A549 (cell line): ENCODE measurements at regions not wholly inside any gene's neighbourhood (a gene's known extent, or its start where the extent isn't known, plus 50 kb on each side); places are given as distances from the start of the nearest gene placed in this dataset.

Experiments
- ATAC-seq, 2 experiments: fragments of 200-7000 bp in 1 of 2; fragments of >200 bp in 1 of 2; cut with Nextera tagmentation in 1 of 2; cut with Tn5 transposase in 1 of 2; 3 replicates each; pipeline versions ENCODE4 v1.8.0 to v1.9.1; 2018 to 2020; ENCODE audit warnings: mild to moderate bottlenecking in 1 of 2, moderate library complexity in 1 of 2
- CTCF ChIA-PET: fragments of 300-600 bp; sonication (Branson Sonifier 250); formaldehyde crosslinking; extraction: SDS; loops from one replicate; lab custom pipeline; 2021; ENCODE audit warnings: antibody characterized with exemption, inconsistent platforms; lab: Yijun Ruan, JAX
- POLR2A ChIA-PET: fragments of 350-600 bp; formaldehyde crosslinking; extraction: SDS; loops from one replicate; lab custom pipeline; 2021; ENCODE audit warnings: antibody characterized with exemption, inconsistent platforms; lab: Yijun Ruan, JAX
- DNase-seq, 2 experiments: peaks; one replicate each; pipeline versions ENCODE4 v3.0.0 to v3.0.0-alpha.2; 2011 to 2016; ENCODE audit warnings: low read depth in 1 of 2, low spot score in 1 of 2
- FAIRE-seq: peaks from 2 replicates; lab custom pipeline; 2011; peaks lifted over from hg19 to GRCh38; lab: Jason Lieb, UNC
- H3K27ac ChIP-seq, 2 experiments: fragments of >200 bp; sonication (Bioruptor Twin); formaldehyde crosslinking; 3 replicates each; pipeline ENCODE4 v1.5.1; 2016 to 2017
- H3K4me1 ChIP-seq: fragments of >200 bp; sonication (Bioruptor Twin); formaldehyde crosslinking; 3 replicates; pipeline ENCODE4 v1.6.1; 2016
- H3K4me2 ChIP-seq: fragments of >200 bp; sonication (Bioruptor Twin); formaldehyde crosslinking; 3 replicates; pipeline ENCODE4 v1.6.1; 2016
- H3K4me3 ChIP-seq: fragments of >200 bp; sonication (Bioruptor Twin); formaldehyde crosslinking; 3 replicates; pipeline ENCODE4 v1.5.1; 2016
- H3K9me3 ChIP-seq: fragments of >200 bp; sonication (Bioruptor Twin); formaldehyde crosslinking; 3 replicates; pipeline ENCODE4 v1.6.1; 2016
- CBX2 ChIP-seq: fragments of 200-600 bp; sonication (generic); IDR thresholded peaks from 2 replicates; pipeline ENCODE4 v1.6.1; 2016; ENCODE audit warnings: low read depth, mild to moderate bottlenecking, borderline replicate concordance
- CHD4 ChIP-seq: fragments of 200-600 bp; sonication (generic); IDR thresholded peaks from 2 replicates; pipeline ENCODE4 v1.6.1; 2016; ENCODE audit warnings: antibody characterized with exemption, mild to moderate bottlenecking, borderline replicate concordance
- EP300 ChIP-seq, 2 experiments: fragments of >200 bp; sonication (Bioruptor Twin); formaldehyde crosslinking; IDR thresholded peaks; 2 replicates in 1 of 2; 3 replicates in 1 of 2; pipeline ENCODE4 v1.6.1; 2016 to 2017
- FOSL2 ChIP-seq, 2 experiments: fragments of 450-650 bp in 1 of 2; fragments of >200 bp in 1 of 2; sonication (Bioruptor Twin) in 1 of 2; formaldehyde crosslinking; IDR thresholded peaks; 2 replicates each; pipeline versions ENCODE4 v1.5.0 to v1.6.1; 2016 to 2020; ENCODE audit warnings: mild to moderate bottlenecking in 1 of 2, moderate library complexity in 1 of 2
- HMGXB4 ChIP-seq: fragments of 250-450 bp; sonication (Bioruptor Pico); IDR thresholded peaks from 2 replicates; pipeline ENCODE4 v1.5.0; 2021; ENCODE audit warnings: mild to moderate bottlenecking, moderate library complexity, borderline replicate concordance
- HOXB5 ChIP-seq: fragments of 250-450 bp; sonication (Bioruptor Pico); IDR thresholded peaks from 2 replicates; pipeline ENCODE4 v1.5.0; 2020; ENCODE audit warnings: mild to moderate bottlenecking, moderate library complexity
- JUNB ChIP-seq: fragments of >200 bp; sonication (Bioruptor Twin); formaldehyde crosslinking; IDR thresholded peaks from 2 replicates; pipeline ENCODE4 v1.6.1; 2016
- MAFK ChIP-seq: fragments of 450-650 bp; IDR thresholded peaks from 2 replicates; pipeline ENCODE4 v1.6.1; 2014; ENCODE audit not compliant: partially characterized antibody
- PBX3 ChIP-seq: IDR thresholded peaks from 2 replicates; pipeline ENCODE4 v1.6.1; 2012
- SREBF2 ChIP-seq: fragments of 450-650 bp; IDR thresholded peaks from 2 replicates; pipeline ENCODE4 v1.6.1; 2014; ENCODE audit warnings: mild to moderate bottlenecking, moderate library complexity
- TP53 ChIP-seq: fragments of 250-450 bp; sonication (Bioruptor Pico); IDR thresholded peaks from 2 replicates; pipeline ENCODE4 v1.5.0; 2021; ENCODE audit warnings: mild to moderate bottlenecking, moderate library complexity
- WGBS: methylation state at CpG from one replicate; pipeline ENCODE4 v1.1.6; 2017; ENCODE audit errors: missing lambda C conversion rate; 5-methylcytosine and 5-hydroxymethylcytosine counted together
- TF ChIP-seq, protein P1 (sequence below): fragments of 200-600 bp; sonication (generic); IDR thresholded peaks from 2 replicates; pipeline ENCODE4 v1.6.1; 2016; ENCODE audit warnings: antibody characterized with exemption, mild to moderate bottlenecking, moderate library complexity
- TF ChIP-seq, protein P2 (sequence below): fragments of >200 bp; sonication (Bioruptor Twin); formaldehyde crosslinking; IDR thresholded peaks from 3 replicates; pipeline ENCODE4 v1.6.1; 2016
- TF ChIP-seq, protein P3 (sequence below): fragments of 450-650 bp; IDR thresholded peaks from 2 replicates; pipeline ENCODE4 v1.6.1; 2014; ENCODE audit warnings: antibody characterized with exemption

- FAIRE-seq (no peak), DNase-seq (no peak), ATAC-seq (no peak)
- Histone ChIP-seq H3K9me3 (no peaks in the 10 kb centered on the region), H3K27ac (no peak overlapping the region), H3K4me3 (no peak overlapping the region), H3K4me2 (no peak overlapping the region), H3K4me1 (no peaks in the 10 kb centered on the region)
- no peak for TF ChIP-seq SREBF2
- ChIA-PET CTCF (interaction anchor here (1.0 kb wide), 1 partner anchor 8 kb away, joined by 3 read pairs; no protein-coding TSS in a partner anchor), POLR2A (no interaction called here)
- WGBS: 84% methylated on average over 24 of the region's 24 CpGs
Measured at GRCh38 chr2:240295256-240296103, 140.0 kb upstream of the GPC1 start.

DNA sequence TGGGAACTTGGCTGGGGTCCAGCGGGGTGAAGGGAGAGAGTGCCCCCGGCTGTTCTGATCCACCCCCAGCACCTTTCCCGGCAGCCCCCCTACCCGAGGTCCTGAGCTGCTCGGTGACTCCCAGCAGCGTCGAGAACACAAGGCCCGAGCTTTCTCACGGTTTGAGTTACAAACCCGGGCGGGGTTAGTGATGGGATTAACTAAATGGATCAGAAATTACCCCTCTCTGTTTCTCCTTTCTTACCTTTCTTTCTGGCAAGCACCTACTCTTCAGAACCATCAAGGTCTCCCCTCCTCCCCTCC lies 139.4 kb upstream of the GPC1 start:
- Histone ChIP-seq H3K27ac (no peak overlapping the region), H3K9me3 (no peaks in the 10 kb centered on the region), H3K4me2 (no peak overlapping the region), H3K4me1 (no peaks in the 10 kb centered on the region), H3K4me3 (no peak overlapping the region)
- ATAC-seq: no peak
- TF ChIP-seq CHD4 (no peak), JUNB (no peak), MAFK (no peak), CBX2 (no peak), EP300 (IDR thresholded peaks at IDR 0.05) (no peak), PBX3 (no peak), TP53 (CRISPR knock-in tag) (no peak), HMGXB4 (CRISPR knock-in tag) (no peak), FOSL2 (IDR thresholded peaks at IDR 0.05) (no peak), FOSL2 (CRISPR knock-in tag; IDR thresholded peaks at IDR 0.05) (no peak), HOXB5 (no peak)
- TF ChIP-seq, protein P1, sequence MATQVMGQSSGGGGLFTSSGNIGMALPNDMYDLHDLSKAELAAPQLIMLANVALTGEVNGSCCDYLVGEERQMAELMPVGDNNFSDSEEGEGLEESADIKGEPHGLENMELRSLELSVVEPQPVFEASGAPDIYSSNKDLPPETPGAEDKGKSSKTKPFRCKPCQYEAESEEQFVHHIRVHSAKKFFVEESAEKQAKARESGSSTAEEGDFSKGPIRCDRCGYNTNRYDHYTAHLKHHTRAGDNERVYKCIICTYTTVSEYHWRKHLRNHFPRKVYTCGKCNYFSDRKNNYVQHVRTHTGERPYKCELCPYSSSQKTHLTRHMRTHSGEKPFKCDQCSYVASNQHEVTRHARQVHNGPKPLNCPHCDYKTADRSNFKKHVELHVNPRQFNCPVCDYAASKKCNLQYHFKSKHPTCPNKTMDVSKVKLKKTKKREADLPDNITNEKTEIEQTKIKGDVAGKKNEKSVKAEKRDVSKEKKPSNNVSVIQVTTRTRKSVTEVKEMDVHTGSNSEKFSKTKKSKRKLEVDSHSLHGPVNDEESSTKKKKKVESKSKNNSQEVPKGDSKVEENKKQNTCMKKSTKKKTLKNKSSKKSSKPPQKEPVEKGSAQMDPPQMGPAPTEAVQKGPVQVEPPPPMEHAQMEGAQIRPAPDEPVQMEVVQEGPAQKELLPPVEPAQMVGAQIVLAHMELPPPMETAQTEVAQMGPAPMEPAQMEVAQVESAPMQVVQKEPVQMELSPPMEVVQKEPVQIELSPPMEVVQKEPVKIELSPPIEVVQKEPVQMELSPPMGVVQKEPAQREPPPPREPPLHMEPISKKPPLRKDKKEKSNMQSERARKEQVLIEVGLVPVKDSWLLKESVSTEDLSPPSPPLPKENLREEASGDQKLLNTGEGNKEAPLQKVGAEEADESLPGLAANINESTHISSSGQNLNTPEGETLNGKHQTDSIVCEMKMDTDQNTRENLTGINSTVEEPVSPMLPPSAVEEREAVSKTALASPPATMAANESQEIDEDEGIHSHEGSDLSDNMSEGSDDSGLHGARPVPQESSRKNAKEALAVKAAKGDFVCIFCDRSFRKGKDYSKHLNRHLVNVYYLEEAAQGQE: no peak
- TF ChIP-seq, protein P2, sequence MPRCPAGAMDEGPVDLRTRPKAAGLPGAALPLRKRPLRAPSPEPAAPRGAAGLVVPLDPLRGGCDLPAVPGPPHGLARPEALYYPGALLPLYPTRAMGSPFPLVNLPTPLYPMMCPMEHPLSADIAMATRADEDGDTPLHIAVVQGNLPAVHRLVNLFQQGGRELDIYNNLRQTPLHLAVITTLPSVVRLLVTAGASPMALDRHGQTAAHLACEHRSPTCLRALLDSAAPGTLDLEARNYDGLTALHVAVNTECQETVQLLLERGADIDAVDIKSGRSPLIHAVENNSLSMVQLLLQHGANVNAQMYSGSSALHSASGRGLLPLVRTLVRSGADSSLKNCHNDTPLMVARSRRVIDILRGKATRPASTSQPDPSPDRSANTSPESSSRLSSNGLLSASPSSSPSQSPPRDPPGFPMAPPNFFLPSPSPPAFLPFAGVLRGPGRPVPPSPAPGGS: no peak
- TF ChIP-seq, protein P3, sequence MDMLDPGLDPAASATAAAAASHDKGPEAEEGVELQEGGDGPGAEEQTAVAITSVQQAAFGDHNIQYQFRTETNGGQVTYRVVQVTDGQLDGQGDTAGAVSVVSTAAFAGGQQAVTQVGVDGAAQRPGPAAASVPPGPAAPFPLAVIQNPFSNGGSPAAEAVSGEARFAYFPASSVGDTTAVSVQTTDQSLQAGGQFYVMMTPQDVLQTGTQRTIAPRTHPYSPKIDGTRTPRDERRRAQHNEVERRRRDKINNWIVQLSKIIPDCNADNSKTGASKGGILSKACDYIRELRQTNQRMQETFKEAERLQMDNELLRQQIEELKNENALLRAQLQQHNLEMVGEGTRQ: no peak
- CTCF ChIA-PET: interaction anchor here (1.0 kb wide), 1 partner anchor 9 kb away, joined by 3 read pairs; no protein-coding TSS in a partner anchor
- no peak for FAIRE-seq
- no peak for DNase-seq
- POLR2A ChIA-PET: no interaction called here
- 65% methylated on average over 10 of the region's 11 CpGs for WGBS
